Lower leg skin (tissue), 3 donors: ENCODE measurements at regions not wholly inside any gene's neighbourhood (a gene's known extent, or its start where the extent isn't known, plus 50 kb on each side); places are given as distances from the start of the nearest gene placed in this dataset.

Experiments
- CTCF ChIP-seq, 3 donors: fragments of 450-650 bp; IDR thresholded peaks; one replicate each; pipeline ENCODE4 v1.5.1; 2016; ENCODE audit warnings: antibody characterized with exemption in 3 of 3, mild to moderate bottlenecking in 3 of 3, moderate library complexity in 2 of 3
- POLR2A ChIP-seq, 2 donors: fragments of 450-650 bp; IDR thresholded peaks; one replicate each; pipeline ENCODE4 v1.6.1; 2016 to 2017; ENCODE audit warnings: antibody characterized with exemption in 2 of 2, mild to moderate bottlenecking in 1 of 2, moderate library complexity in 1 of 2

GRCh38 chr12:127254420-127254955 is 1012.5 kb upstream of the TMEM132C start:
- no peak for TF ChIP-seq CTCF (IDR thresholded peaks at IDR 0.05)
- TF ChIP-seq POLR2A (IDR thresholded peaks at IDR 0.05), result no peak
